Esophagus squamous epithelium (tissue), 5 donors: ENCODE measurements at regions not wholly inside any gene's neighbourhood (a gene's known extent, or its start where the extent isn't known, plus 50 kb on each side); places are given as distances from the start of the nearest gene placed in this dataset.

Experiments
- DNase-seq: peaks from one replicate; lab custom pipeline; 2025; lab: John Stamatoyannopoulos, UW
- H3K27ac ChIP-seq, 4 donors: fragments of 200-600 bp; sonication (generic); one replicate each; pipeline ENCODE4 v1.5.1; 2016 to 2019; ENCODE audit warnings: mild to moderate bottlenecking in 1 of 4
- H3K27me3 ChIP-seq, 4 donors: fragments of 200-600 bp; sonication (generic); 1 replicate in 3 of 4; 2 replicates in 1 of 4; pipeline versions ENCODE4 v1.5.1 to v1.6.0; 2017 to 2021; ENCODE audit warnings: antibody characterized with exemption in 1 of 4
- H3K36me3 ChIP-seq, 3 donors: fragments of 200-600 bp; sonication (generic); one replicate each; pipeline ENCODE4 v1.5.1; 2016 to 2019
- H3K4me1 ChIP-seq, 3 donors: fragments of 200-600 bp; sonication (generic); one replicate each; pipeline ENCODE4 v1.5.1; 2017 to 2019
- H3K4me3 ChIP-seq, 4 donors: fragments of 200-600 bp; sonication (generic); 1 replicate in 3 of 4; 2 replicates in 1 of 4; pipeline ENCODE4 v1.5.1; 2016 to 2019; ENCODE audit warnings: mild to moderate bottlenecking in 2 of 4, moderate library complexity in 1 of 4
- H3K9me3 ChIP-seq, 3 donors: fragments of 200-600 bp; sonication (generic); one replicate each; pipeline ENCODE4 v1.5.1; 2016 to 2019
- CTCF ChIP-seq, 6 experiments: fragments of 450-650 bp in 4 of 6; fragments of 200-600 bp in 2 of 6; sonication (generic) in 2 of 6; IDR thresholded peaks; one replicate each; pipeline ENCODE4 v1.5.1; 2016 to 2019; ENCODE audit warnings: antibody characterized with exemption in 6 of 6, mild to moderate bottlenecking in 4 of 6, moderate library complexity in 4 of 6
- POLR2A ChIP-seq, 4 donors: fragments of 450-650 bp; IDR thresholded peaks; one replicate each; pipeline ENCODE4 v1.6.1; 2017; ENCODE audit warnings: antibody characterized with exemption in 4 of 4, mild to moderate bottlenecking in 4 of 4, moderate library complexity in 3 of 4
- WGBS, 2 donors: methylation state at CpG; one replicate each; pipeline ENCODE4 v1.1.5; 2018; 5-methylcytosine and 5-hydroxymethylcytosine counted together
- intact Hi-C: fragments of 100-400 bp; cut with DNase I; formaldehyde crosslinking; loops from one replicate; pipeline ENCODE4 v1.15.0; 2022
- donor health status: DM: yes; HTN: yes; CAD: no.

- Histone ChIP-seq H3K27me3 (no peaks in the 10 kb centered on the region), H3K27ac (no peak overlapping the region), H3K36me3 (no peaks in the 10 kb centered on the region), H3K4me3 (no peak overlapping the region), H3K9me3 (peaks cover 0 to 11% (median 0%) of the 10 kb centered on the region in 3 donors), H3K4me1 (no peaks in the 10 kb centered on the region)
- no peak for TF ChIP-seq CTCF (IDR thresholded peaks at IDR 0.05)
- TF ChIP-seq POLR2A (IDR thresholded peaks at IDR 0.05), result no peak
- DNase-seq, result no peak
- intact Hi-C loops, result no loop called here
- WGBS, 2 donors, result 61 to 79% methylated on average over 1 of the region's 2 CpGs
Measured at GRCh38 chr15:26433060-26433459, 339.8 kb downstream of the GABRB3 start.

GRCh38 chr15:26421065-26421464 is 351.8 kb downstream of the GABRB3 start:
- TF ChIP-seq CTCF (IDR thresholded peaks at IDR 0.05), result no peak
- H3K4me1 ChIP-seq, result no peaks in the 10 kb centered on the region
- no peaks in the 10 kb centered on the region for H3K27me3 ChIP-seq
- intact Hi-C loops, result no loop called here
- 55 to 73% methylated on average over 1 to 2 of the region's 2 CpGs for WGBS, 2 donors
- no peak overlapping the region for H3K4me3 ChIP-seq
- no peak overlapping the region for H3K27ac ChIP-seq
- no peaks in the 10 kb centered on the region for H3K36me3 ChIP-seq
- no peak for DNase-seq
- H3K9me3 ChIP-seq, result no peaks in the 10 kb centered on the region

DNA sequence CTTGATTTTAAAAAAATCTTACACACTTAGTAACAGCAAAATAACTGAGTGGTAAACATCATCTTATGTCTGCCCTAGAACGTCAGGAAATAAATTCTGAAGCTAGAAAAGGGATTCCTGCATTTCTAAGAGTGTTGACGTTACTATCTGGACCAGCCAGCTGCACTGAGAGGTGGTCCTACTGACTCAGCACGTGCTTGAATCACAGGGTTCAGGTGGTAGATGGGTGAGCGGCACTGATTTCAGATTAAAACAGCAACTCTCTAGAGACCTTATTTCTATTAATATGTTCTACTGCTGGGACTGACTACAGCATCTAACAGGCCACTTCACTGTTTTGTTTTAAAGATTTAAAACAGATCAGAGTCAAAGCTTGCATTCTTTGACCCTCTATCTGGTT is 377.2 kb downstream of the GABRB3 start:
- TF ChIP-seq POLR2A (IDR thresholded peaks at IDR 0.05), result no peak
- TF ChIP-seq CTCF (IDR thresholded peaks at IDR 0.05), result no peak
- Histone ChIP-seq H3K27me3 (no peaks in the 10 kb centered on the region), H3K36me3 (no peaks in the 10 kb centered on the region), H3K9me3 (no peaks in the 10 kb centered on the region), H3K4me1 (no peaks in the 10 kb centered on the region), H3K4me3 (no peak overlapping the region), H3K27ac (no peak overlapping the region)
- intact Hi-C loops, result no loop called here
- 46 to 50% methylated on average over 4 of the region's 4 CpGs for WGBS, 2 donors
- DNase-seq, result no peak

GRCh38 chr15:26394801-26395200 is 378.1 kb downstream of the GABRB3 start:
- 55 to 64% methylated on average over 5 to 8 of the region's 8 CpGs for WGBS, 2 donors
- H3K36me3 ChIP-seq, result no peaks in the 10 kb centered on the region
- no peak overlapping the region for H3K27ac ChIP-seq
- no peak overlapping the region for H3K4me3 ChIP-seq
- intact Hi-C loops, result no loop called here
- H3K4me1 ChIP-seq, result no peaks in the 10 kb centered on the region
- H3K27me3 ChIP-seq, result no peaks in the 10 kb centered on the region
- TF ChIP-seq POLR2A (IDR thresholded peaks at IDR 0.05) (no peak), CTCF (IDR thresholded peaks at IDR 0.05) (no peak)
- DNase-seq, result no peak
- no peaks in the 10 kb centered on the region for H3K9me3 ChIP-seq

- WGBS, 2 donors, result 90% methylated on average over 2 of the region's 2 CpGs; no CpG with 5 or more reads in 1 of the 2 donors
- H3K4me3 ChIP-seq, result no peak overlapping the region
- no peaks in the 10 kb centered on the region for H3K27me3 ChIP-seq
- intact Hi-C loops, result no loop called here
- H3K9me3 ChIP-seq, result no peaks in the 10 kb centered on the region
- TF ChIP-seq POLR2A (IDR thresholded peaks at IDR 0.05) (no peak), CTCF (IDR thresholded peaks at IDR 0.05) (no peak)
- H3K27ac ChIP-seq, result no peak overlapping the region
- no peaks in the 10 kb centered on the region for H3K4me1 ChIP-seq
- DNase-seq, result no peak
- no peaks in the 10 kb centered on the region for H3K36me3 ChIP-seq
Measured at GRCh38 chr15:26392956-26393355, 379.9 kb downstream of the GABRB3 start.
